Daoy (cell line): ENCODE measurements at regions not wholly inside any gene's neighbourhood (a gene's known extent, or its start where the extent isn't known, plus 50 kb on each side); places are given as distances from the start of the nearest gene placed in this dataset.
A peak's percentile ranks its signal among the peaks of the same experiment; 100 is the strongest.

Experiments
- DNase-seq: peaks from one replicate; pipeline ENCODE4 v3.0.0-alpha.2; 2015; ENCODE audit warnings: low read depth

DNA sequence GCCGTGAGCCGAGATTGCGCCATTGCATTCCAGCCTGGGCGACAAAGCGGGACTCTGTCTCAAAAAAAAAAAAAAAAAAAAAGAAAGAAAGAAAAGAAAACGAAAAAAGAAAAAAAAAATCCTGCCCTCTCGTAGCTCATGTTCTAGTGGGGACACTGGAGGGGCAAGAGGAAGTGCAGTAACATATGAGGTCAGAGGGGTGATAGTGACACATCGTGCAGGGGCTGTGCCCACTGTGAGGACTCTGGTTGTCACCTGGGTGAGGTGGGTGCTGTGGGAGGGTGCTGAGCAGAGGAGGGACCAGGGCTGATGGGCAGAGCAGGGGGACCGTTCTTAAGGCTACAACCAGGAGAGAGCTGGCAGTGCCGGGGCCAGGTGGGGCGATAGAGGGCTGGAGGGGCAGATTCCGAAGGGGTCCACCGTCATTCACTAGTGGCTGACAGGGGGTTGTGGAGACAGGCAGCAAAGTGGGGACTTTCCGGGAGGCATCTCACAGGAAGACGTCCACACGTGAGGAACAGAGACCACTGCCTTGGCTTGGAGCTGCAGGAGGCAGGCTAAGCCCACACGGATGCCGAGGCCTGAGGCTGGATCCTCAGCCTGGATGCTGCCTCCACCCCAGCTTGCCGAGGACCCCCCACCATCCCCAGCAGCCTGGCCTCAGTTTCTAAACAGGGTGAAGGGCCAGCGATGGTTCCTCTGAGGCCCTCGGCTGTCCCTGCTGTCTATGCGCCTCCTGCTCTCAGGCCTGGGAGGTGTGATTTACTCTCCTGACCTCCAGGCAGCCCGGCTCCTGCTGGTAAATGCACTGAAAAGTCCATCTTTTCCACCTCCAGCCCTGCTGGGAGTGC is 154.3 kb upstream of the IQSEC1 start:
- DNase-seq = no peak

DNA sequence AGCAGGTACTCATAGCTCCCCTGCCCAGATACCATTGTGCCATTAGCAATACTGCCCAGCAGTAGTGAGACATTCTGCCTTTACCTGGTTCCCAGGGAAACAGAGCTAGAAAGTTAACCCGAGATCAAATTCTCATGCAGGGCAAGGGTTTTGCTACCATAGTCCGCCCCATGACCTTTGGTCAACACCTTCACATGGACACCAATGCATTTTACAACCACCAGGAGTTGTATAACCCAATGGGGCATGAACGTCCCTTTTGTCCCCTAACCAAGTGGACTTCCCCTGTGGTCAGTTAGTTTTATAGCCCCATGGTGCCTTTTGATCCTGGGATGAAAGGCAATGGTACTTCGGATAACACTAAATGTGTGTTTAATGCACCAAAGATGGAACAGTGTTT is 151.7 kb upstream of the IQSEC1 start:
- DNase-seq = no peak

DNA sequence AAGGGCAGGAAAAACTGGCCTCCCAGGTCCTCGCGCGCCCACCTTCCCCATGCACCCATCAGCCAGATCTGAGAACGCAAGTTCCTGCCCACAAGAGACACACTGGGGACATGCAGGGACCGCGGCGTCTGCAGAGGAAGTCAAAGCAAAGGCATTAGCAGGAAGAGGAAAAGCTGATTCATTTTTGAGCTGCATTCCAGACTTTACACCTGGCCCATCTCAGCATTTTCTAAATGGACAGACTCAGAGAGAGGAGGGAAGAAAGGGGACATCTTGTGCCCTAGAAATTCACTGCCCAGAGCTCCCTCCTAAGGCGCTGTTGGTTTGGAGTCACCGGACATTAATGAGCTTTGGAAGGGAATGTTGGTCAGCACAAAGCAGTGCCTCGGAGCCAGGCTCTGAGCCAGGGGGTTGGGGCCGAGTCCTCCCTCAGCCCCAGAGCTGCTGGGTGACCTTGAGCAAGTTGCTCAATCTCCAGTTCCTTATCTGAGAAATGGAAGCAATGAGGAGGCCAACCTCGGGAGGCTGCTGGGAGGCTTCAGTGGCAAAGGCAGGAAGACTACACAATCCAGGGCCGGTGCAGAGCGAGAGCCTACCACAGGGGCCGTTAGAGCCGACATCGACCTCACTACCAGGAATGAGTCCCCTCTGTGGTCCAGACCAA is 150.5 kb upstream of the IQSEC1 start:
- no peak for DNase-seq

GRCh38 chr3:13222891-13223573 is 149.8 kb upstream of the IQSEC1 start:
- DNase-seq = no peak

GRCh38 chr3:13222131-13222530 is 148.9 kb upstream of the IQSEC1 start:
- DNase-seq = no peak

GRCh38 chr3:13221491-13222061 is 148.3 kb upstream of the IQSEC1 start:
- no peak for DNase-seq

GRCh38 chr3:13220991-13221390 is 147.8 kb upstream of the IQSEC1 start:
- DNase-seq = no peak

- no peak for DNase-seq
Measured at GRCh38 chr3:13219902-13220296, 146.7 kb upstream of the IQSEC1 start.

DNA sequence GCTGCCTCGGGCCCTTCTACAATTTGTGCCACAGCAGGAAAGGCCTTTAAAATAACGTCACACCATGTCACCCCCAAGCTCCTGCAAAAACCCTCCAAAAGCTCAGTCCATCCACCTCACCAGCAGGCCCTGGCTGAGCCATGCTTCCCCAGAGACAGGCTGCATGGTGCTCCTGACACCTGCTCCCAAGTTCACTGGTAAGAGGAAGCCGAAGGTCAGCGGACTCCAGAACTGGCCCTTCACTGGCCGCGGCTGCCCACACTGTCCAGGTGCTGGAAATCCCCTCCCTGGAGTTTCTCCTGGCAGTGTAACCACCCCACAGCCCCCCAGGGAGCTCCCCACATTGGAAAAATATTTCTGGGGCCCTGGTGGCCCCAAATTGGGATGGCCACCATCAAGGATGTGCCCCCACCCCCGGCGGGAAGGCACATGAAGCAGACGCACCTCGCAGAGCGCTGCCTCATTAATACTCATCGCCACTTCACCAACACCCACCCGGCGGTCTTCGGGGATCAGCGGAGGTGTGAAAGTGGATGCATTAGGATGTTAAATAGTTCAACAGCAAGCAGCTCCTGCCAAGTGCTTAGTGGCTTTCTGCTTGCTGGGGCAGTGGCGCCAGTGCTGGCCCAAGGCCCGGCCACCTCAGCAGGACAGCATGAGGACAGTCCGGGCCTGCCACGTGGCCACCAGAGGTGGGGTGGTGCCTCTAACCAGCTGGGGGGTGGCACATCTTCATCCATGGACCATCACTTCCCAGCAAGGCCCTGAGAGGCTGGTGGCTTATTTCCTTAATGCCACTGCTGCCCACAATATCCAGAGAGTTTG is 146.1 kb upstream of the IQSEC1 start:
- no peak for DNase-seq

DNA sequence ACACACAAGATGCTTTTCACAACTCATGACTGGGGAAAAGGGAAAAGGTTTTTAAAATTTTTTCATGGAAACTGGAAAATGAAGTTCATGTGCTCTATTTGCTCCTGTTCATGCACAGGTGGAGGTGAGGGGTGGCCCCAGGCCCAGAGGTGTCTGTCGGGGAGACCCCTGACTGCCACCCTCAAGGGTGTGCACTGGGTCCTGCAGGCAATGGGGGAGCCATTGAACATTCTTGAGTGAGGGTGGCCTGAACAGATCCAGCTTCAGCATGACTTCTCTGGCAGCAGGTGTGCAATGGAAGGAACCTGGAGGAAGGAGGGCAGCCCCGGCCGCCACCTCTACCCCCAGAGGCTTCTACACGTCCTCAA is 145.3 kb upstream of the IQSEC1 start:
- DNase-seq = no peak

DNA sequence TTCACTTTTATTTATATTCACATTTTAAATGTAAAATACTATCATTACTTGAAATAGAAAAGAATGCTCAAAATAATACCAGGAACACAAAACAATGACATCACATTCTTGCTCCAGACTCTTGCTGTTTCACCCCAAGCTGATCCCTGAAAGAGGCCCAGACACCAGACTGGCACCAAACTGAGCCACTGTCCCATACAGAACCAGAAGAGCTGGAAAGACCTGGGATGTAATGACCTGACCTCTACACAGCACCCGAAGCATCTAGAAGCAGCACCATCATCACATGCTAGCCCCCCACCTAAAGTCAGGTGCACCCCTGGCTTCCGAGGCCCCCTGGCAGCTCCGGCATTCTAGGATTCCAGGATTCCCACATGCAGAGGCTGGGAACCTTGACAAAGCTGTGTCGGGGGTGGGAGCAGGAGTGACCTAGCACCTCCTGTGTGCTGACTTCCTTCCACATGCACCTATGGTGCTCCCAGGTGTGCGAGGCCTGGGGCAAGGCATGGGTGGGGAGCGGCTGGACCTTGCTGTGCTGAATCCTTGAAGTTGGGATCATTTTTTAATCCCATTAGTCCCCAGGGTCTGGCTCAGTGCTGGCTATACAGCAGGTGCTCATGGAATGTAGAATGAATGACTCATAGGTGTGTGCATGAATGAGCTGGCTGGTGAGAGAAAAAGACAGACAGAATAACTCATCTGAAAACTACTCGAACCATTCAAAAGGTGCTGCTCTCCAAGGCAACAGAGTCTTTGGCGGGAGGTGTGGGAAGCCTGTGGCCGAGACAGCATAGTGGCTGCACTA is 144.7 kb upstream of the IQSEC1 start:
- peak; percentile 71 for DNase-seq

DNA sequence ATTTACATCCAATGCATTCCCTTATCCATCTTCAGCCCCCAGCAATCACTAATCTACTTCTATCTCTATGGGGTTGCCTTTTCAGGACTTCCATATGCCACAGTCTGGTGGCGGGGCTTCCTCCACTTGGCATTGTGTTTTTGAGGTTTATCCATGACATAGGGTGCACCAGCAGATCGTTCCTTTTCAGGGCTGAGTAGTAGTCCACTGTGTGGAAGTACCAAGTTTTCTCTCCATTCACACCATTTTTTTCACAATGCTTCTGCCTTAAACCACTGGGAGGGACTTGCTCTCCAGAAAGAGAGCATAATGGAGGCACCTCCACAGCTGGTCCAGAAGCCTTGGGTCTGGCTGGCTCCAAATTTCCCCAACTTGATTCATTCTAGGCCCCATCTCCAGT is 144.0 kb upstream of the IQSEC1 start:
- no peak for DNase-seq

DNA sequence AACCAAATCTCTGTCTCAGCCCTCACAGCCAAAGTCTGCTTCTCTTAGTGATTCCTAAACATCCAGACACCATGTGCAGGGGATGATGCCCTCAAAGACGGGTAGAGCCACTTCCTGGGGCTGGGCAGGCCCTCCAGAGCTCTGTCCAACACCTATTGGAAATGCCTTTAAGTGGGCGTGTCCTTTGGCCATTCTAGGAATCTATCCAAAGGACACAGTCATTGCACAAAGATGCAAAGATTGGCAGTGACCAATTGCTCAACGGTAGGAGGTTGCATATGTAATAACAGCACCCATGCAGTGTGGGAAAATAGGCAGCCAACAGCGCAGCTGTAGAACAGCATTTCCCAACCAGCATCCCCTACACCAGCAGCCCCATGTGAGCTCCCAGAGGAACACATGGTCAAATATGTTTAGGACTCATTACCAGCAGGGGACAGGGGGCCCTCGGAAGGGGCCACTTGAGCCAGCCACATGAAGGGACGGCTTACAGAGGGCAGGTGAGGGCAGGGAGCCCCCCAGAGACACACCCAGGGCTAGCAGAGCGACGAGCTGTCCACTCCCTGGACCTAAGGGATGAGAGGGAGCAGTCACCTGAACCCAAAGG is 142.8 kb upstream of the IQSEC1 start:
- peak; percentile 75 for DNase-seq

GRCh38 chr3:13214847-13215472 is 141.7 kb upstream of the IQSEC1 start:
- no peak for DNase-seq

- DNase-seq = no peak
Measured at GRCh38 chr3:13213911-13214846, 140.9 kb upstream of the IQSEC1 start.

GRCh38 chr3:13213490-13213889 is 140.3 kb upstream of the IQSEC1 start:
- DNase-seq = no peak

- no peak for DNase-seq
Measured at GRCh38 chr3:13211605-13212210, 138.5 kb upstream of the IQSEC1 start.

DNA sequence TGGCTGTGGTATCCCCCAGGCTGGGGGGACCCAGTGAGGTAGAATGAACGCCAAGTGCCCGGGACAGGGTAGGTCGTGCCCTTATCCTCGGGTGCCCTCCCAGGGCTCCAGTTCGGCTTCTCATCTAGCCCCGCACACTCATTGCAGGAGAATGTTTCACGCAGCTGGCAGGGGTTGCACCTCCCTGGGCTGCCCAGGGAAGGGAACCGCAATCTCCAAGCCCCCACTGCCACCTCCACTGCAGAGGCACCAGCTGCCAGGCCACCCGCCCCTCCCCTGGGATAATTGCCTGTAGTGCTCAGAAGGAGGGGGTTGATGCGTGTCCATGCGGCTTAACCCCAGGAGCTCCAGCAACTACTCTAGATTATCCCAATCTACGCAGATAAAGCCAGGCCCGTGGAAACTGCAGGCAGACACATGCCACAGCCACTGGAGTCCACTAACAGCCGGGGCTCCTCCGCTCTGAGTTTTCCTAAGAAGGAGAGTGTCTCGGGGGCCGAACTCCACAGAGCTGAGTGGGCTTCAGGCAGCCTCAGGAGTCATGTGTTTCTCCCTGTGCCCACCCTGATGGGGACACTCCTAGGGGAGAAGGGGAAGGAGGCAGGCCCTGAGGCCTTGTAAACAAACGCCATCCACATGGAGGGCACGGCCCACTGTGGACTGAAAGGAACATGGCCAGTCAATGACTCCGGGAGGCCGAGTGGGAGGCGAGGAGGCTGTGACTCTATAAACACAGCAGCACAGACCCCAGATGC is 137.2 kb upstream of the IQSEC1 start:
- no peak for DNase-seq
